ENCODE measurements at regions not wholly inside any gene's neighbourhood (a gene's known extent, or its start where the extent isn't known, plus 50 kb on each side); places are given as distances from the start of the nearest gene placed in this dataset.
A peak's percentile ranks its signal among the peaks of the same experiment; 100 is the strongest.
"Not testable (repeated sequence)": the region's sequence is repeated elsewhere in the genome, so short reads cannot be mapped to it uniquely, and the experiment has no call there.

DNA sequence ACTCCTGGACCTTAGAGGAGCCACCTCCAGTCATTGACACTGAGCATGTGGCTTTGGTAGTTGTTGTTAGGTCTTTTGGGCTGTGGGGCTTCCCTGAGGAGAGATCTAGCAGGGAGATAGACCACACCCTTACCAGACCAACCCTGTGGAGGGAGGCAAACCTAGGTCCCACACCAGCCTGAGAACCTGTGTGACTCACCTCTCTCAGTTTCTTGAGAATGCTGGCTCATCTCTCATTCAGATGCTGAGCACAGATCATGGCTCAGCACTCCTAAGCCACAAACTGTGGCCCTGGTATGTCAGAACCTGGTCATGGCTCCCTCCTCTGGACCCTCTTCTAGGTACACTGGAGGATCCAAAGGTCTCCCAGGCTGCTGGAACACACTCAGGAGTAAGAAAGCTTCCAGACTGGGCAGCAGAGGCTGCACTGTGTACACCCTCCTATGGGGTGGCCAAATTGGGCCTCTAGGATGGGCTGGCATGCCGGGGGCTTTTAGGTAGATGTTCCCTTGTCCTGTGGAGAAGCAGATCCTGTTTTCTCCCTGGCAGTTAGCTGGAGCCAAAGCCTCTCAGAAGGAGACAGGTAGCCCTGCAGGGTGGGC lies 1294.5 kb downstream of the KHDRBS2 start:
- Mint-ChIP-seq H3K4me1 (no peaks in the 10 kb centered on the region), H3K27ac (no peak overlapping the region), H3K36me3 (no peaks in the 10 kb centered on the region), H3K9me3 (peaks cover 18% of the 10 kb centered on the region), H3K4me3 (no peak overlapping the region), H3K27me3 (ENCODE audit: insufficient read depth, low read depth) (no peaks in the 10 kb centered on the region)
- H3K4me2 ChIP-seq: no peak overlapping the region
- no peaks in the 10 kb centered on the region for H3K36me3 ChIP-seq
- TF ChIP-seq, protein P1, sequence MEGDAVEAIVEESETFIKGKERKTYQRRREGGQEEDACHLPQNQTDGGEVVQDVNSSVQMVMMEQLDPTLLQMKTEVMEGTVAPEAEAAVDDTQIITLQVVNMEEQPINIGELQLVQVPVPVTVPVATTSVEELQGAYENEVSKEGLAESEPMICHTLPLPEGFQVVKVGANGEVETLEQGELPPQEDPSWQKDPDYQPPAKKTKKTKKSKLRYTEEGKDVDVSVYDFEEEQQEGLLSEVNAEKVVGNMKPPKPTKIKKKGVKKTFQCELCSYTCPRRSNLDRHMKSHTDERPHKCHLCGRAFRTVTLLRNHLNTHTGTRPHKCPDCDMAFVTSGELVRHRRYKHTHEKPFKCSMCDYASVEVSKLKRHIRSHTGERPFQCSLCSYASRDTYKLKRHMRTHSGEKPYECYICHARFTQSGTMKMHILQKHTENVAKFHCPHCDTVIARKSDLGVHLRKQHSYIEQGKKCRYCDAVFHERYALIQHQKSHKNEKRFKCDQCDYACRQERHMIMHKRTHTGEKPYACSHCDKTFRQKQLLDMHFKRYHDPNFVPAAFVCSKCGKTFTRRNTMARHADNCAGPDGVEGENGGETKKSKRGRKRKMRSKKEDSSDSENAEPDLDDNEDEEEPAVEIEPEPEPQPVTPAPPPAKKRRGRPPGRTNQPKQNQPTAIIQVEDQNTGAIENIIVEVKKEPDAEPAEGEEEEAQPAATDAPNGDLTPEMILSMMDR (IDR thresholded peaks at IDR 0.05): no peak
- no peak for TF ChIP-seq EZH2 (IDR thresholded peaks at IDR 0.05)
- TF ChIP-seq EZH2phosphoT487 (IDR thresholded peaks at IDR 0.05): no peak
- H3K27me3 ChIP-seq: no peaks in the 10 kb centered on the region
- DNase-seq (ENCODE audit: low spot score): no peak
- no peak overlapping the region for H2AFZ ChIP-seq (replicated peaks)
- H3K4me1 ChIP-seq: no peaks in the 10 kb centered on the region
- H3K79me2 ChIP-seq (ENCODE audit: low read depth): no peaks in the 10 kb centered on the region
- H3K27ac ChIP-seq: no peak overlapping the region
- no peaks in the 10 kb centered on the region for H4K20me1 ChIP-seq (ENCODE audit: low read depth)
- H3K9ac ChIP-seq: no peak overlapping the region
- no peak overlapping the region for H3K4me3 ChIP-seq
- H3F3A ChIP-seq (ENCODE audit: low read depth): no peaks in the 10 kb centered on the region
- no peaks in the 10 kb centered on the region for H3K9me3 ChIP-seq (ENCODE audit: low read depth)

DNA sequence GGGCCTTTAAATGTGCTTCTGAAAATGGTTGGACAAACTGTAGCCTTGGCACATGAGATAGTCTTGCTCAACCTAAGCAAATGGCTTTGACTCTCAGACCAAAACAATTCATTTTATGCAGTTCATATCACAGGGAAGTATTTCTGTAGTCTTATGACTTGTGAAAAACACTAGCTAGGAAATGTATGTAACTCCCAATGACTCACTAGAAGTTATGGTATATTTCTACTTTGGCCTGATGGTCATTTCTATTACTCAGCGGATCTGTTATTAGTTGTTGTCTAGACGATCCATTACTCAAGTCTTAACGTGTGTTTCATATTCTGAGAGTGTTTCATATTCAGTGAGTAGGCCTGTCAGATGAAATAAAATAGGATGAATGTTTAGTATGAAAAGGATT lies 1333.5 kb downstream of the KHDRBS2 start:
- peaks cover 12% of the 10 kb centered on the region for H3K9me3 Mint-ChIP-seq
- no peaks in the 10 kb centered on the region for H3K27me3 ChIP-seq
- H3K27ac Mint-ChIP-seq: no peak overlapping the region
- no peaks in the 10 kb centered on the region for H3K79me2 ChIP-seq (ENCODE audit: low read depth)
- peaks cover 4% of the 10 kb centered on the region for H3K4me1 ChIP-seq
- H3K36me3 ChIP-seq: no peaks in the 10 kb centered on the region
- peaks cover 2% of the 10 kb centered on the region for H3K27me3 Mint-ChIP-seq (ENCODE audit: insufficient read depth, low read depth)
- no peak overlapping the region for H3K4me3 Mint-ChIP-seq
- DNase-seq (ENCODE audit: low spot score): no peak
- H3K27ac ChIP-seq: no peak overlapping the region
- H3K4me1 Mint-ChIP-seq: peaks cover 34% of the 10 kb centered on the region
- H2AFZ ChIP-seq (replicated peaks): no peak overlapping the region
- TF ChIP-seq, protein P1 (IDR thresholded peaks at IDR 0.05): no peak
- TF ChIP-seq EZH2 (IDR thresholded peaks at IDR 0.05): no peak
- no peak for TF ChIP-seq EZH2phosphoT487 (IDR thresholded peaks at IDR 0.05)
- peaks cover 8% of the 10 kb centered on the region for H3K36me3 Mint-ChIP-seq
- peaks cover 8% of the 10 kb centered on the region for H3F3A ChIP-seq (ENCODE audit: low read depth)
- no peak overlapping the region for H3K9ac ChIP-seq
- H3K4me3 ChIP-seq: no peak overlapping the region
- no peaks in the 10 kb centered on the region for H3K9me3 ChIP-seq (ENCODE audit: low read depth)
- no peak overlapping the region for H3K4me2 ChIP-seq
- H4K20me1 ChIP-seq (ENCODE audit: low read depth): no peaks in the 10 kb centered on the region

DNA sequence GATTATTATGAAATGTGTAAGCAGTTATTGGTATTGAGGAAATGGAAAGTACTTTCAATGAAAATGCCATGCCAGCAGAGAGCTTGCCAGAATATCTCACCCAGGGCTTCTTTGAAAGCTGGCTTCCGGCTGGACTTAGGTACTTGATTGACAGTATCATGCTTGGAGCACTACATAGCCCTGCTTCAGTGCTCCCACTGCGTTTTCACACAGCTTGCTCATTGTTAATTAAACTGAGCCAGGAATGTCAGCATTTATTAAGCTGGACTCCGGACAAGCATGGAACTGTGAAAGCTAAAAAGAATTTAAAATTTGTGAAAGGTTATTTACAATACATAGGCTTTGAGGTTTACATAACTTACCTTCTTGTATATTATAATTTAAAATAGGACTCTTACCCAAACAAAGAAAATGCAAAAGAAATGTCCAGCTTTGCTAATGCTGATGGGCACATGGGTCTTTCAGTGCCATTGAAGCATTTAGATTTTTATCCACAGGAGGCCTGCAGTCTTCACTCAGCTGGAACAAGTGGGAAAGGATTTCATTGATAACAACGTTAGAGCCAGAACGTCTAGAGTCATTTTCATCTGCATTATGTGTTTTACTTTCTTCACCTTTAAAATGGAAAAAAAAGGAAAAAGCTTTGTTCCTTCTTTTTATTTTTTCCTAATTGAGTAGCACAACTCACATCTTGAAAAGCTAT lies 1335.7 kb downstream of the KHDRBS2 start:
- peak overlapping the region; percentile 70 for H3K27ac ChIP-seq
- H3K9ac ChIP-seq; H3K27me3 Mint-ChIP-seq (ENCODE audit: insufficient read depth, low read depth); H4K20me1 ChIP-seq (ENCODE audit: low read depth); H3K9me3 ChIP-seq (ENCODE audit: low read depth); H3F3A ChIP-seq (ENCODE audit: low read depth); H3K79me2 ChIP-seq (ENCODE audit: low read depth); H3K4me1 ChIP-seq; H2AFZ ChIP-seq (replicated peaks); H3K27me3 ChIP-seq; H3K4me3 ChIP-seq; H3K36me3 ChIP-seq: not testable (repeated sequence)
- Mint-ChIP-seq H3K4me1 (peaks cover 42% of the 10 kb centered on the region), H3K27ac (peak overlapping the region; percentile 100), H3K9me3 (peaks cover 13% of the 10 kb centered on the region), H3K4me3 (peak overlapping the region; percentile 64), H3K36me3 (peaks cover 13% of the 10 kb centered on the region)
- DNase-seq (ENCODE audit: low spot score): peak; percentile 77
- H3K4me2 ChIP-seq: peak overlapping the region; percentile 47

DNA sequence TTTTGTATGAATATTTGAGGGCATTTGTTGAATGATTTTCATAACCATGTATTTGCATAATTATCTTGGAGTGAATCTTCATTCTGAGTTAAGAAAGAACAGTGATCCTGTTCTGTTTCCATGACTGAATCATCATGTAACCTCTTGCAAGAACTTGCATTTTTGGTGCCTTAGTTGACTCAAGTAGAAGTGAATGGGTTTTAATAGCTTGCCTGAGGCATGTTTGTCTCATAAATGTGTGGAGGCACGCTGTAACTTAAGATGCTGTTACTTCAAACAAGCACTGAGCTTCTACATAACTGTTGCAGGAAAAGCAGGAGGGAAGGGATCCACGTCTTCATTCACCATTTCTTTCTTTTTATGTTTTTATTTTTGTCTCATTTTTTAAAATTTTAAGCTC lies 1338.6 kb downstream of the KHDRBS2 start:
- H2AFZ ChIP-seq (replicated peaks); H3K9ac ChIP-seq; H3K4me1 ChIP-seq; H3K4me3 Mint-ChIP-seq; H3K27ac ChIP-seq; H3K27me3 ChIP-seq; H4K20me1 ChIP-seq (ENCODE audit: low read depth); H3F3A ChIP-seq (ENCODE audit: low read depth); H3K79me2 ChIP-seq (ENCODE audit: low read depth); H3K27me3 Mint-ChIP-seq (ENCODE audit: insufficient read depth, low read depth); H3K4me3 ChIP-seq; DNase-seq (ENCODE audit: low spot score); H3K9me3 ChIP-seq (ENCODE audit: low read depth); H3K4me2 ChIP-seq; H3K36me3 ChIP-seq; H3K27ac Mint-ChIP-seq: not testable (repeated sequence)
- peaks cover 38% of the 10 kb centered on the region for H3K4me1 Mint-ChIP-seq
- H3K9me3 Mint-ChIP-seq: peaks cover 14% of the 10 kb centered on the region
- peaks cover 11% of the 10 kb centered on the region for H3K36me3 Mint-ChIP-seq

DNA sequence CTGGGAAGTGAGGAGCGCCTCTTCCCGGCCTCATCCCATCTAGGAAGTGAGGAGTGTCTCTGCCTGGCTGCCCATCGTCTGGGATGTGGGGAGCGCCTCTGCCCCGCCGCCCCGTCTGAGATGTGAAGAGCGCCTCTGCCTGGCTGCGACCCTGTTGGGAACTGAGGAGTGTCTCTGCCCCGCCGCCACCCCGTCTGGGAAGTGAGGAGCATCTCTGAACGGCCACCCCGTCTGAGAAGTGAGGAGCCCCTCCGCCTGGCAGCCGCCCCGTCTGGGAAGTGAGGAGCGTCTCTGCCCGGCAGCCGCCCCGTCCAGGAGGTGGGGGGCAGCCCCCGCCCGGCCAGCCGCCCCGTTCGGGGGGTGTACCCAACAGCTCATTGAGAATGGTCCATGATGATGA lies 1341.2 kb downstream of the KHDRBS2 start:
- not testable (repeated sequence) for H3K9me3 ChIP-seq (ENCODE audit: low read depth); H3K4me3 ChIP-seq; H3K9ac ChIP-seq; DNase-seq (ENCODE audit: low spot score); H3K4me1 ChIP-seq; H3K79me2 ChIP-seq (ENCODE audit: low read depth); H3K27ac Mint-ChIP-seq; H3K4me2 ChIP-seq; H3K27me3 Mint-ChIP-seq (ENCODE audit: insufficient read depth, low read depth); H2AFZ ChIP-seq (replicated peaks); H3F3A ChIP-seq (ENCODE audit: low read depth); H4K20me1 ChIP-seq (ENCODE audit: low read depth); H3K4me3 Mint-ChIP-seq; H3K27me3 ChIP-seq; H3K27ac ChIP-seq; H3K36me3 ChIP-seq
- Mint-ChIP-seq H3K4me1 (peaks cover 19% of the 10 kb centered on the region), H3K9me3 (peaks cover 14% of the 10 kb centered on the region), H3K36me3 (peaks cover 11% of the 10 kb centered on the region)

DNA sequence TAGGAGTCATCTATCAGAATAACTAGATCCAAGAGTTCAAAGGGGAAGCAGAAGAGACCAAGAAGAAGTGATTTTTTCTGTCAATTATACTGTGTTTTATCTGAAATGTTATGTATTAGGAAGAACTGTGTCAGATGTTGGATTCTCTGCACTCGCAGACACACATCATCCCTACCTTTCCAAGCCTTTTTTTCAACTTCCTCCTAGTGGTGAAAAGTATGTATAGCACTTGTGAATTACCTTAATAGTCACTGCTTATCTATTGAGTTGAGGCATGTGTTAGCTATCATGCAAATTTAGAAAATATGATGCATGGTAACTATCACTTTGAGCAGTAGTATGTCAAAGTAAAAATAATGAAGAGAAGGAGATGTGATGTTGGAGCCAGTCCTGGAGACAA lies 1350.1 kb downstream of the KHDRBS2 start:
- not testable (repeated sequence) for DNase-seq (ENCODE audit: low spot score); H2AFZ ChIP-seq (replicated peaks); H3K4me3 Mint-ChIP-seq; H3K27ac ChIP-seq; H3K4me1 ChIP-seq; H3K36me3 ChIP-seq; H3K9me3 Mint-ChIP-seq; H3K4me2 ChIP-seq; H3F3A ChIP-seq (ENCODE audit: low read depth); H3K79me2 ChIP-seq (ENCODE audit: low read depth); H3K4me1 Mint-ChIP-seq; H3K27ac Mint-ChIP-seq; H3K9ac ChIP-seq; H3K27me3 ChIP-seq; H3K36me3 Mint-ChIP-seq; H3K9me3 ChIP-seq (ENCODE audit: low read depth); H4K20me1 ChIP-seq (ENCODE audit: low read depth); H3K27me3 Mint-ChIP-seq (ENCODE audit: insufficient read depth, low read depth); H3K4me3 ChIP-seq

Measured in neural progenitor cell (in vitro differentiated cells).